Tibial nerve (tissue), 4 donors: ENCODE measurements at regions not wholly inside any gene's neighbourhood (a gene's known extent, or its start where the extent isn't known, plus 50 kb on each side); places are given as distances from the start of the nearest gene placed in this dataset.

ENCODE experiments used
- EP300 ChIP-seq, 2 donors: sonication (generic); formaldehyde crosslinking; IDR thresholded peaks; one replicate each; pipeline ENCODE4 v1.6.1; 2017; ENCODE audit warnings: antibody characterized with exemption in 2 of 2, mild to moderate bottlenecking in 1 of 2
- POLR2A ChIP-seq, 2 donors: fragments of 450-650 bp; IDR thresholded peaks; one replicate each; pipeline ENCODE4 v1.6.1; 2017; ENCODE audit warnings: antibody characterized with exemption in 2 of 2, mild to moderate bottlenecking in 2 of 2, moderate library complexity in 2 of 2
- TF ChIP-seq, protein P1 (sequence below), 5 experiments: fragments of 200-600 bp in 3 of 5; fragments of 450-650 bp in 2 of 5; sonication (generic) in 3 of 5; IDR thresholded peaks; one replicate each; pipeline ENCODE4 v1.5.1; 2016 to 2019; ENCODE audit warnings: antibody characterized with exemption in 5 of 5, mild to moderate bottlenecking in 3 of 5, moderate library complexity in 2 of 5

DNA sequence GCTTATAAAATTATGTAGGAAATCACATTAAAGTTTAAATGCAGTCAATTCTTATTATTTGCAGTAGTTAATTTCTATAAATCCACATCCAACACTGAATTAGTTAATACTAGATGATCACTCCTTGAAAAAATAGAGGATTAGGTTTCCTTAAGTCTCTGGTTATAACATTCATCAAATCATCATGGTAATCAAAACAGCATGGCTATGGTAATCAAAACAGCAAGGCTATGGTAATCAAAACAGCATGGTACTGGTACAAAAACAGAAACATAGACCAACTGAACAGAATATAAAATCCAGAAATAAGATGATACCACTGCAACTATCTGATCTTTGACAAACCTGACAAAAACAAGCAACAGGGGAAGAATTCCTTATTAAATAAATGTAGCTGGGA, 814.6 kb upstream of the CCDC179 start:
- TF ChIP-seq EP300 (IDR thresholded peaks at IDR 0.05) = no peak
- TF ChIP-seq, protein P1, sequence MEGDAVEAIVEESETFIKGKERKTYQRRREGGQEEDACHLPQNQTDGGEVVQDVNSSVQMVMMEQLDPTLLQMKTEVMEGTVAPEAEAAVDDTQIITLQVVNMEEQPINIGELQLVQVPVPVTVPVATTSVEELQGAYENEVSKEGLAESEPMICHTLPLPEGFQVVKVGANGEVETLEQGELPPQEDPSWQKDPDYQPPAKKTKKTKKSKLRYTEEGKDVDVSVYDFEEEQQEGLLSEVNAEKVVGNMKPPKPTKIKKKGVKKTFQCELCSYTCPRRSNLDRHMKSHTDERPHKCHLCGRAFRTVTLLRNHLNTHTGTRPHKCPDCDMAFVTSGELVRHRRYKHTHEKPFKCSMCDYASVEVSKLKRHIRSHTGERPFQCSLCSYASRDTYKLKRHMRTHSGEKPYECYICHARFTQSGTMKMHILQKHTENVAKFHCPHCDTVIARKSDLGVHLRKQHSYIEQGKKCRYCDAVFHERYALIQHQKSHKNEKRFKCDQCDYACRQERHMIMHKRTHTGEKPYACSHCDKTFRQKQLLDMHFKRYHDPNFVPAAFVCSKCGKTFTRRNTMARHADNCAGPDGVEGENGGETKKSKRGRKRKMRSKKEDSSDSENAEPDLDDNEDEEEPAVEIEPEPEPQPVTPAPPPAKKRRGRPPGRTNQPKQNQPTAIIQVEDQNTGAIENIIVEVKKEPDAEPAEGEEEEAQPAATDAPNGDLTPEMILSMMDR (IDR thresholded peaks at IDR 0.05) = no peak
- no peak for TF ChIP-seq POLR2A (IDR thresholded peaks at IDR 0.05)
